AG09319 (cell line): ENCODE measurements at regions not wholly inside any gene's neighbourhood (a gene's known extent, or its start where the extent isn't known, plus 50 kb on each side); places are given as distances from the start of the nearest gene placed in this dataset.
A peak's percentile ranks its signal among the peaks of the same experiment; 100 is the strongest.

ENCODE experiments used
- DNase-seq: peaks from one replicate; pipeline ENCODE4 v3.0.0-alpha.2; 2010; ENCODE audit warnings: low read depth; ENCODE audit errors: extremely low read depth
- TF ChIP-seq, protein P1 (sequence below): IDR thresholded peaks from 2 replicates; pipeline ENCODE4 v1.5.1; 2011; ENCODE audit warnings: low read depth, mild to moderate bottlenecking, inconsistent platforms, low read length, moderate library complexity

DNA sequence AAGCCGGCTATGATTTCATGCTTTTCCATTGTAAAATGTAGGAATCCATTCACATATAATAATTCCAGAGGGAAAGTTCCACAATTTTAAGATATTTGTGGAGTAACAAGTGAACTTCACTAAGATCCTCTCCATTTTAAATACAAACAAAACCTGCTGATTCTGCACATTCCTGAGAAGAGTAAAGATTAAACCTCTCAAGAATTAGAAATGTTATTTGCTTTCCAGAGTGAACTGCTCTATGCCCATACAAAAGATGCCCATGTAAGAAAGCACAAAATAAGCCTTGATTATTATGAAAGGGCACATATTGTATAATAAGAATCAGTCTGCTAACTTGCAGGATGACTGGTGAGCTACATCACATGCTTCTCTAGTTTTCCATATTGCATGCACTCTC is 241.5 kb downstream of the COX18 start:
- TF ChIP-seq, protein P1, sequence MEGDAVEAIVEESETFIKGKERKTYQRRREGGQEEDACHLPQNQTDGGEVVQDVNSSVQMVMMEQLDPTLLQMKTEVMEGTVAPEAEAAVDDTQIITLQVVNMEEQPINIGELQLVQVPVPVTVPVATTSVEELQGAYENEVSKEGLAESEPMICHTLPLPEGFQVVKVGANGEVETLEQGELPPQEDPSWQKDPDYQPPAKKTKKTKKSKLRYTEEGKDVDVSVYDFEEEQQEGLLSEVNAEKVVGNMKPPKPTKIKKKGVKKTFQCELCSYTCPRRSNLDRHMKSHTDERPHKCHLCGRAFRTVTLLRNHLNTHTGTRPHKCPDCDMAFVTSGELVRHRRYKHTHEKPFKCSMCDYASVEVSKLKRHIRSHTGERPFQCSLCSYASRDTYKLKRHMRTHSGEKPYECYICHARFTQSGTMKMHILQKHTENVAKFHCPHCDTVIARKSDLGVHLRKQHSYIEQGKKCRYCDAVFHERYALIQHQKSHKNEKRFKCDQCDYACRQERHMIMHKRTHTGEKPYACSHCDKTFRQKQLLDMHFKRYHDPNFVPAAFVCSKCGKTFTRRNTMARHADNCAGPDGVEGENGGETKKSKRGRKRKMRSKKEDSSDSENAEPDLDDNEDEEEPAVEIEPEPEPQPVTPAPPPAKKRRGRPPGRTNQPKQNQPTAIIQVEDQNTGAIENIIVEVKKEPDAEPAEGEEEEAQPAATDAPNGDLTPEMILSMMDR: no peak
- no peak for DNase-seq

DNA sequence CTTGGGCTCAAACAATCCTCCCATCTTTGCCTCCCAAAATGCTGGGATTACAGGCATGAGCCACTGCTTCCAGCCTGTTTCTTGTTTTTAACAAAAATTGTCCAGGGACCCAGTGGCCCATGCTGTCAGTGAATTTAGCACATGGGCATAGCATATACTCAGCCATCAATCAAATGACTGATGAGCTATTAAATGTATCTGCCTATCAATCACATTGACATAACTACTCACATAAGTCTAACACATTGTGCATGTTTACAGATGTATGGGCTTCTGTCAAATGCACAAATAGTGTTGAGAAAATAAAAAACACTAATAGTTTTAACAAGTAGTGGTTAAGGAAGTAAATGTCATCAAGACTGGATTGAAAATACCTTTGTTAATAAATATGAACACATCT is 249.4 kb downstream of the COX18 start:
- TF ChIP-seq, protein P1: no peak
- DNase-seq: no peak

DNA sequence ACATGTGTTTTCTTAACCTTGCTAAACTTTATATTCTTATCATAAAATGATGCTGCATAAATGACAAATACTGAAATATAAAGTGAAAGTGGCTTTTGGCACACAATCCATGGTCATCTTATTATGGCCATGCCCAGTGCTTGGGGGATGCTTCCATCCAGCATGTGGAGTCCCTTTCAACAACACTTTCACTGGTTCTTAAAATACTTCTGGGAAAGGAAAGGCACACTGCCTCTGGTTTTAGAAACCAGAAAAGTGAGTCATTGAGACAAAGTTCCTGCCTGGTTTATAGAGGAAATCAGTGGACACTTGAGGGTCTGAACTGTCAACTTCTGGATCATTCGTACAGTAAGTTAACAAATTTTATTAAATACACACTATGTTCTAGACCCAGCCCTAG is 248.0 kb upstream of the ADAMTS3 start:
- peak; percentile 12 for DNase-seq
- TF ChIP-seq, protein P1: no peak

DNA sequence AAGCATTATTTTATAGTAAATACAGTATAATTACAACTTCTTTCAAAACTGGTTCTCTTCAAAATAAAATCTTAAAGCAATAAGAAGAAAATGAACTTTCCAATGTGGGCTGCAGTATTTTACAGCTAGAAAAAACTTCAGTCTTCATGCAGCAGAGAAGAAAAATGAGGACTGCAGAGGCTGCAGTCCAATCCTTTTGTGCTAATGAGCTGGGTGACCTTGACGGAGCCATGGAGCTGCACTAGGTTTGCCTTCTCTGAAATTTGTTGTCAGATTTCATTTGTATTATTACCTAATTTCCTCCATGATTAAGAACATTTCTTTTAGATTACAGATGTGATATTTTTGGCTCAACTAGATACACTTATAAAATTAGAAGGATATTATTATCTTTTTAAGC is 245.2 kb upstream of the ADAMTS3 start:
- TF ChIP-seq, protein P1: no peak
- peak; percentile 3 for DNase-seq

DNA sequence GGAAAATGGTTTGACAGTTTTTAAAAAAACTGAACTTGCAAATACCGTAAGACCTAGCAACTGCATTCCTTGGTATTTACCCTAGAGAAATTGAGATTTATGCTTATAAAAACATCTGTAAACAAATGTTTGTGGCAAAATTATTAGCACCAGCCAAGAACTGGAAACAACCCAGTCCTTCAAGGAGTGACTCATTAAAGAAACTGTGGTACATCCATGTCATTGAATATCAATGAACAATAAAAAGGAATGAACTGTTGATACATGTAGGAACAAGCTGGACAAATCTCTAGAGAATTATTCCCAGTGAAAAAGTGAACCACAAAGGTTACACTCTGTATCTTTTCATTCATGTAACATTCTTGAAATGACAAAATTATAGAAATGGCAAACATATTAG is 240.2 kb upstream of the ADAMTS3 start:
- no peak for DNase-seq
- TF ChIP-seq, protein P1: no peak

DNA sequence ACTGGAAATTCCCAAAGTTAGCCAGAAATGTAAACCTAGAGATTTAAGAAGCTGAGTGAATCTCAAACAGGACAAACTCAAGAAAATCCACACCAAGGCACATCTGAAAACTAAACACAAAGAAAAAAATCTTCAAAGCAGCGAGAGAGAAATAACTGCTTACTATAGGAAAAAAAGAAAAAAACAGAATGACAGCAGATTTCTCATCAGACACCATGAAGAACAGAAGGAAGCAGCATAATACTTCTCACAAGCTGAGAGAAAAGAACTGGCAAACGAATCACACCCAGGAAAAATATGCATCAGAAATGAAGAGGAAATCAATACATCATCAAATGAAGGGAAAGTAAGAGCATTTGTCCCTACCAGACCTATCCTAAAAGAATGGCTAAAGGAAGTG is 236.3 kb upstream of the ADAMTS3 start:
- no peak for DNase-seq
- TF ChIP-seq, protein P1: no peak

DNA sequence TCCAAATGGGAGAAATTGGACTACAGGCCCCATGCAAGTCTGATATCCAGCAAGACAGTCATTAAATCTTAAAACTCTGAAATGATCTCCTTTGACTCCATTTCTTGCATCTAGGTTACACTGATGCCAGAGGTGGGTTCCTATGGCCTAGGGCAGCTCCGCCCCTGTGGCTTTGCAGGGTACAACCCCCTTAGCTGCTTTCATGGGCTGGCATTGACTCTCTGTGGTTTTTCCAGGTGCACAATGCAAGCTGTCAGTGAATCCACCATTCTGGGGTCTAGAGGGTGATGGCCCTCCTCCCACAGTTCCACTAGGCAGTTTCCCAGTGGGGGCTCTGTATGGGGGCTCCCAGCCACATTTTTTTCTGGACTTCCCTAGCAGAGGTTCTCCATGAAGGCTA is 228.5 kb upstream of the ADAMTS3 start:
- DNase-seq: no peak
- TF ChIP-seq, protein P1: no peak

DNA sequence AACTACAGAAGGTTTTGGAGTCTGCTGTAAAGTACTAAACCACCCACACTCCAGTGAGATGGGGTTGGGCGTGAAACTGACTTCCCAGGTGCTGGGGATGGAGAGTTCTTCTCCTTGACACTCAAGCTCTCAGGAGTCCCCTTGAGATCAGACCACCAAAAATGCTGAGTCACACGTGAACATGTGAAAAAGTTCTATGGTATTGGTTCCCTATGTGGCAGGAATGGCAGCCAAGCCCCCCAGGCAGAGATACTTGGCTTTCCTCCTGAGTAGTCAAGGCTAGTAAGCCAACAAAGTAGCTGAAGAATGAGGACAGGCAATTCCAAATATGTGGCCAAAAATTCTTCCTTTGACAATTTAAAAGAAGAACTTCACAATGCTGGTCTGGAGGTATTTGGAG is 222.0 kb upstream of the ADAMTS3 start:
- DNase-seq: no peak
- TF ChIP-seq, protein P1: no peak
